KOPT-K1 (cell line): ENCODE measurements at regions not wholly inside any gene's neighbourhood (a gene's known extent, or its start where the extent isn't known, plus 50 kb on each side); places are given as distances from the start of the nearest gene placed in this dataset.

Source experiments
- H3K27ac ChIP-seq: fragments of 200-600 bp; sonication (generic); 2 replicates; pipeline ENCODE4 v1.5.1; 2016; ENCODE audit warnings: antibody characterized with exemption, mild to moderate bottlenecking, low read depth, low read length; ENCODE audit not compliant: poor library complexity, severe bottlenecking
- H3K36me3 ChIP-seq: fragments of 200-600 bp; sonication (generic); 2 replicates; pipeline ENCODE4 v1.5.1; 2017; ENCODE audit warnings: antibody characterized with exemption, mild to moderate bottlenecking, low read length, moderate library complexity; ENCODE audit not compliant: insufficient read depth
- H3K9me3 ChIP-seq: fragments of 200-600 bp; sonication (generic); 2 replicates; pipeline ENCODE4 v1.5.1; 2017; ENCODE audit warnings: antibody characterized with exemption, low read length, mild to moderate bottlenecking; ENCODE audit not compliant: insufficient read depth, poor library complexity, severe bottlenecking

DNA sequence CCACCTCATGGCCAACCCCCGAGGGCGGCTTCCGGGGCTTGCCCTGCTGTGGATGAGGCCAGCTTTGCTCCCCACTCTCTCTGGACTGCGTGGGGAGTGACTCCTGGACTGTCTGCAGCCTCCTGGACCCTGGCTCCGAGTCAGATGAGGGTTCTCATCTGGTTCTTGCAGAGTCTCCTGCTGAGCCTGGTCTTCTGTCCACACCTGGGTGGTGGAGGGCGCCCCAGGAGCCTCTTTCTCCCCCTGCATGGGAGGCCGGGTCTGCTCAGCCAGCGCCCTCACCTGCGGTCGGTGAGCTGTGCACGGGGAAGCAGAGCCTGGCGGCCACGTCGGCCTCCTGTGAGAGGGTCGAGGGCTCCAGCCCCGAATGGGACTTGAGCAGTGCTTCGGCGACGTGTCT is 78.3 kb downstream of the RTP5 start:
- no peak overlapping the region for H3K27ac ChIP-seq
- H3K9me3 ChIP-seq, result no peaks in the 10 kb centered on the region
- H3K36me3 ChIP-seq, result no peaks in the 10 kb centered on the region

DNA sequence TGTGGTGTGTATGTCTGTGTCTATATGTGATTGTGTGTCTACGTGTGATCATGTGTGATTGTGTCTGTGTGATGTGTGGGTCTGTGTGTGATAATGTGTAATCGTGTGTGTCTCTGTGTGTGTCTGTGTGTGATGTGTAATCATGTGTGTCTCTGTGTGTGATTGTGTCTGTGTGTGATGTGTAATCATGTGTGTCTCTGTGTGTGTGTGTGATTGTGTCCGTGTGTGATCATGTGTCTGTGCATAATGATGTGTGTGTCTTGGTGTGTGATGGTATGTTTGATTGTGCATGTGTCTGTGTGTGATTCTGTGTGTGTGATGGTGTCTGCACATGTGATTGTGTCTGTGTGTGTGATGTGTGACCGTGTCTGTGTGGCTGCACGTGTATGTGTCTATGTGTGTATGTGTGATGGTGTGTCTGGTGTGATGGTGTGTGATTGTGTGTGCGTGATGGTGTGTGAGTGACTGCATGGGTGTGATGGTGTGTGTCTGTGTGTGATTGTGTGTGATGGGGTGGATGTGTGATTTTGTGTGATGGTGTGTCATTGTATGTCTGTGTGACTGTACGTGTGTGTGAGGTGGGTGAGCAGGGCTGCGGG is 78.9 kb downstream of the RTP5 start:
- Histone ChIP-seq H3K9me3 (no peaks in the 10 kb centered on the region), H3K36me3 (no peaks in the 10 kb centered on the region), H3K27ac (no peak overlapping the region)

DNA sequence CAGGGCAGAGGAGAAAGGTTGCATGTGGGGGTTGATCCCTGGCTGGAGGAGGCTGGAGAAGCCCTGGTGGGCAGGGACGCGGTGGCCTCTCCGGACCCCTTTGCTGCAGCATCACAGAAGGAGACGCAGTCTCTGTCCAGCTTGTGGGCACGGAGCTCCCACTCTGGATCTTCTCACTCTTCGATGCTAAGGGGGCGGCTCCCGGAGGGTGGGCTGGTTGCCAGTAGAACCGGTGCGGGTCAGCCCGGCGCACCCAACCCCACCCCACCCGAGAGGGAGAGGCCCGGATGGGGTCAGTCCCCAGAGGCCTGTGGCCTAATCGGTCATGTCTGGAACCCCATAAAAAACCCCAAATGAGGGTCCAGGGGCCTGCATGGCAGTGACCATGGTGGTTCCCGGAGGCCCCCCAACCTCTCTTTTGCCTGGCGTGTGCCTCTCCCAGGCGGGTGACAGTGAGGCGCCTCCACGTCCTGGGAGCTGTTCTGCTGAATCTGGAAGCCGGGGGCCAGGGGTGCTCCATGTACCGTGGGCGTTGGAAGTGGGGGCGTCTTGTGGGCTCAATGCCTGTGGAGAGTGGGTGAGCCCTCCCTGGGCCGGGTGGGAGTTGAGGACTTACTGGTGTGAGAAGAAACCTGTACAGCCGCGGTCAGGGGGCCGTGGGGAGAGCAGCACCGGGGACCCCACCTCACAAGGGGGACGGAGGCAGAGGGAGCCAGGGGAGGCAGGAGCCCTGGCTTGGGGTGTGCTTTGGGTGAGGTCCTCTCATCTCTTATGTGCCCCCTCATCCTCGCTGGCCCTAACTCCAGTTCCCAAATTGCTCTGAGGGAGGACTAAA is 79.6 kb downstream of the RTP5 start:
- H3K36me3 ChIP-seq, result no peaks in the 10 kb centered on the region
- no peaks in the 10 kb centered on the region for H3K9me3 ChIP-seq
- no peak overlapping the region for H3K27ac ChIP-seq

DNA sequence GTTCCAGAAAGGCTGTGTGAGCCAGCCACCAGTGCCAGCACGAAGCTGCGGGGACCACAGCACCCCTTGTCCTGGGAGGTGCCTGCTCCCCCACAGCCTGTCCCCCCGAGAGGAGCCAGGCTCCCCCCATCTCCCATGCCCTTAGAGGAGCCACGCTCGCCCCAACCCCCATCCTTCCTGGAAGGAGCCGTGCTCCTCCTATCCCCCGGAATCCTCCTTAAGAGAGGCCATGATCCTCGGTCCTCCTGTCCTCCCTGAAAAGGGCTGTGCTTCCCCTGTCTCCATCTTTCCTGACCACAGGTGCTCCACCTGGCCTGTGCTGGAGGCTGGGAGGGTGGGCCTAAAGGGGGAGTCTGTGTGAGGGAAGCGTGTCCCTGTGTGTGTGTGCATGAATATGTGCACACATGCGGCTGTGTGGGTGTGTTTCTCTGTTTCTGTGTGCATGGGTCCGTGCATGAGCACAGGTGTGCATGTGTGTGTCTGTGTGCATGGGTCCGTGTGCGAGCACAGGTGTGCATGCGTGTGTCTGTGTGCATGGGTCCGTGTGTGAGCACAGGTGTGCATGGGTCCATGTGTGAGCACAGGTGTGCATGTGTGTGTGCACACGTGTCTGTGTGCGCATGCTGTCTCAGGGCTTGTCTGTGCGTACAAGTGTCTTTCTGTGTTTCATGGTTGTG is 80.3 kb downstream of the RTP5 start:
- no peaks in the 10 kb centered on the region for H3K36me3 ChIP-seq
- no peaks in the 10 kb centered on the region for H3K9me3 ChIP-seq
- H3K27ac ChIP-seq, result no peak overlapping the region

DNA sequence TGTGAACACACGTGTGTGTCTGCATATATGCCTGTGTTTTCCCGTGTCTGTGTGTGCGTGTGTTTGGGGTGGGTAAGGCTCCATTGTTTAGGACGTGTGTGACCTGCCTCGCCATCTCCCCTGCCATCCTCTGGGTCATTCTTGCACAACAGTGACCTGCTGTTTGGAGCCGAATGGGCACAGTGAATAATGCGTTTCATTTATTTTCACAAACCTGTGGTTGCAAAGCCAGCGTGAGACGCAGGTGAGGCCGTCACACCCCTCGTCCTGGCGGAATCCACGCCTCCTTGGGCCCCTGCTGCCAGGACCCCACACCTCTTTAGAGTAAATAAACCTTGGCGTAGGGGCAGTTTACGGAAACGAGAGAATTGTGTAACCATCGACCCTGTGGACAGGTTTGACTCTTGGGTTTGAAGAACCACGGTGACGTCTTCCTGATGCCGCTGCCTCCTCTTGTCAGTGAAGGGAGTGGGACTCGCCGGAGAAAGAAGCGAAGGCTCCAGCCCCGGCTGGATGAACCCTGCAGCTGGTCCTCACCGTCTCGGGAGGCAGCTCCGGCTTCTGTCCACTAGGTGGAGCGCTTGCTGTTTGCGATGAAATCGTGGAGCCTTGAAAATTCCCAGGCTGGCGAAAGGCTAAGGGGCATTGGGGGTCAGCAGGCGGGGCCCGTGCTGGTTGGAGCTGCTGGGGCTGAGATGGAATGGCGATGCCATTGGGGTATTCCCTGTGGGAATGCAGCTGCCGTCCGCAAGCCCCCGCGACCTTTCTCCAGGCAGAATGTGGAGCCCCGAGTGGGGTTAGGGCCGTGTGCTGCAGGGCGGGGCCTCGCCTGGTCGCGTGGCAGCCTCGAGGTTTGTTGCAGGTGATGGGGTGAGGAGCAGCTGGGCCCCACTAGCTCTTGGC is 81.1 kb downstream of the RTP5 start:
- H3K27ac ChIP-seq, result no peak overlapping the region
- no peaks in the 10 kb centered on the region for H3K36me3 ChIP-seq
- no peaks in the 10 kb centered on the region for H3K9me3 ChIP-seq

DNA sequence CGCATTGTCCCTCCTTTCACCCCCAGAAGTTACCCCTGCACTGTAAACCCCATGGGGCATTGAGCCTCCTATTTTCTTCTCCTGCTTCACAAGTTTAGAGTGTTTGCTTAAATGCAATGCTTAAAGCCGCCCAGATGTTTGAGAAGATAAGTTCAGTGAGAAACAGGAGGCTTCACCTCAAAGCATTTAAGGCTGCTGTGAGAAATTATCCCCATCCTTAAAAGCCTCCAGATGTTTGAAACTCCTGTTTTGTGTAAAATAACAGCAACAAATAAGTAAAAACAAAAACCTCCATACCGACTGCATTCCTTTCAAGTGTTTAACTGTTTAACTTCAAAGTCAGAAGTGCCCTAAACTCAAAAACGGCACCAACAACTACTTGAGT is 81.8 kb downstream of the RTP5 start:
- H3K9me3 ChIP-seq, result no peaks in the 10 kb centered on the region
- no peak overlapping the region for H3K27ac ChIP-seq
- no peaks in the 10 kb centered on the region for H3K36me3 ChIP-seq

DNA sequence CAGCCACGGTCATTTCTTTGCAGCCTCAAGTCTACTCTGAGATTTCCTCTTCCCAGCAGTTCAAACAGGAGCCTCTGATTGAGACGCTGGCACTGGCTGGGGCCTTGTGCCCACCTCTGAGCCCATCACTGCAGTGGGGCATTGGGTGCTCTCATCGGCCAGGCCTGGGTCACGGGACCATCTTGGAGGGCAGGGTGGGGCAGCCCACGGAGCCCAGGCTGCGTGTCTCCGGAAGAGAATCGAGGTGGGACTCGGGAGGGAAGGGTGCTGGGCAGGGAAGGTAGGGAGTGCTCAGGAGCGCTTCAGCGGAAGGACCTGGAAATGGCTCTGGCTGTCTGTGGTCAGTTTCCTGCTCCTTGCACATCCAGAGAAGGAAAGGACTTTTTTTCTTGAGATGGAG is 82.4 kb downstream of the RTP5 start:
- Histone ChIP-seq H3K36me3 (no peaks in the 10 kb centered on the region), H3K27ac (no peak overlapping the region), H3K9me3 (no peaks in the 10 kb centered on the region)

DNA sequence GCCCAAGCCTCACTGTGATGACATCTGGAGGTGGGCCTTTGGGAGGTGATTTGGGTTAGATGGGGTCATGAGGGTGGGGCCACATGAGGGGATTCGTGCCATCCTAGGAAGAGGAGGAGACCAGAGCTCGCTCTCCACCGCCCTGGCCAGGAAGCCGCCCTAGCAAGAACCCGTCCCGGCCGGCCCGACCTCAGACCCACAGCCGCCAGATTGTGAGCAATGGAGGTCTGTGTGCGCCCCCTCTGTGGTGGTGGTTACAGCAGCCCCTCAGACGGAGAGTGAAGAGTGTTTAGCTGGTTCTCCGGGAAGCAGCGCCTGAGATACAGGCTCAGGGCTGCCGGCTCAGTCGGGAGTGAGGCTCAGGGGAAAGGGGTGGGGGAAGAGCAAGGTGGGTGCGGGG is 83.3 kb downstream of the RTP5 start:
- no peaks in the 10 kb centered on the region for H3K9me3 ChIP-seq
- no peak overlapping the region for H3K27ac ChIP-seq
- no peaks in the 10 kb centered on the region for H3K36me3 ChIP-seq

DNA sequence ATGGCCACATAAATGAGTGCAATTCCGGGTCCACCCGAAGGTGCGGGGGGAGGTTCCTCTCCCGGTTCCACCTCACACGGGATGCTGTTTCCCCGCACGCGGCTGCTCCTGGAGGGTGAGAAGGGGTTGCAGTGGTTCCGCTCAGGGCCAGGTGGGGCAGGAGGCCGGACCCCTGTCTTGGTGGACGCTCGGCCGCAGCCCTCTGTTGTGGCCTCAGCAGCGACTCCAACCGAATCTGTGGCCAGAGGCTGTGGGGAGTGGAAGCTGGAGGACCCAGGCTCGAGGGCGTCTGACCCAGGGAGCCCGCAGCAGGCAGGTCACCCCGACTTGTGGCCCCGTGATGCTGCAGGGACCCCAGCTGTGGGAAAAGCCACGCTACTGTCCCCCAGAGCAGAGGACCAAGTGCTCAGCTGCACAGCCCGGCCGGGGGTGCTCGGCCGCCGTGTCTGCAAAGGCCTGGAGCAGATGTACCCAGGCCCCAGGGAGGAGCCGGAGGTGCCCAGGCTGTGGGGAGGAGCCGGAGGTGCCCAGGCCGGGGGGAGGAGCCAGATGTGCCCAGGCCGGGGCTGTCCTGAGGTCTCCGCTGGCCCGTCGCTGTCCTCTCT is 83.9 kb downstream of the RTP5 start:
- H3K36me3 ChIP-seq, result no peaks in the 10 kb centered on the region
- H3K27ac ChIP-seq, result no peak overlapping the region
- H3K9me3 ChIP-seq, result no peaks in the 10 kb centered on the region

DNA sequence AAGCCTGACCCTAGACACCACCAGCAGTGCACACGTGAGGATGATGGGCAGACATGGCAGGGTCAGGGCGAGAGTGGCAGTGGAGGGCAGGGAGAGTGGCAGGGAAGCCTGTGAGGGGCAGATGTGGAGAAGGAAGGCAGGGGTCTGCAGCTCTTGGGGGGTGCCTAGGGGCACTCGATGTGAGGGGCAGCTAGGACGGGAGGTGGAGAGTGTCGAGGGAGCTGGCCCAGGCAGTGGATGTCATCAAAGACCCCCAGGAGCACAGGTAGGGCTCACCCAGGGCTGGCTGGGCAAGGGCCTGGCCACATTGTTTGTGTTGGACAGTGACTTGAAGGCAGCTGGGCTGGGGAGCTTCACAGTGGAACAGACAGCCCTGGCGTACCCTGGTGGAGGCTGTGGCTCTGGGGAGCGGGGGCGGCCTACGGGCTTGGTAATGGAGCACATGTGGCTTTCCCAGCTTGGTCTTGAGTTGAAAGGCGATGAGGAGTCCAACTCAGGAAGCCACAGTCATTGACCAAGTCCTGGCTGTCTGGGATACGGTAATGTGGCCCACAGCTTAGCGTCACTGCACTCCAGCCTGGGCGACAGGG is 87.1 kb downstream of the RTP5 start:
- Histone ChIP-seq H3K36me3 (no peaks in the 10 kb centered on the region), H3K27ac (no peak overlapping the region), H3K9me3 (no peaks in the 10 kb centered on the region)

DNA sequence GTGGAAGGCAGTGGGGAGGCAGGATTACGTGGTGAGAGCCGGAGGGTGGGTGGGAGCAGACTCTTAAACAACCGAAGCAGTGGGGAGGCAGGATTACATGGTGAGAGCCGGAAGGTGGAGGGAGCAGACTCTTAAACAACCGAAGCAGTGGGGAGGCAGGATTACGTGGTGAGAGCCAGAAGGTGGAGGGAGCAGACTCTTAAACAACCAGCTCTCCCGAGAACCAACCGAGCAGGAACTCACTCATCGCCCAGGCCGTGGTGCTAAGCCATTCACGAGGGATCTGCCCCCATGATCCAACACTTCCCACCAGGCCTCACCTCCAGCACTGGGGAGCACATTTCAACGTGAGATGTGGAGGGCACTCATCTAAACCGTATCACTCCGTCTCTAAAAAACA is 87.7 kb downstream of the RTP5 start:
- no peaks in the 10 kb centered on the region for H3K36me3 ChIP-seq
- no peak overlapping the region for H3K27ac ChIP-seq
- H3K9me3 ChIP-seq, result no peaks in the 10 kb centered on the region

DNA sequence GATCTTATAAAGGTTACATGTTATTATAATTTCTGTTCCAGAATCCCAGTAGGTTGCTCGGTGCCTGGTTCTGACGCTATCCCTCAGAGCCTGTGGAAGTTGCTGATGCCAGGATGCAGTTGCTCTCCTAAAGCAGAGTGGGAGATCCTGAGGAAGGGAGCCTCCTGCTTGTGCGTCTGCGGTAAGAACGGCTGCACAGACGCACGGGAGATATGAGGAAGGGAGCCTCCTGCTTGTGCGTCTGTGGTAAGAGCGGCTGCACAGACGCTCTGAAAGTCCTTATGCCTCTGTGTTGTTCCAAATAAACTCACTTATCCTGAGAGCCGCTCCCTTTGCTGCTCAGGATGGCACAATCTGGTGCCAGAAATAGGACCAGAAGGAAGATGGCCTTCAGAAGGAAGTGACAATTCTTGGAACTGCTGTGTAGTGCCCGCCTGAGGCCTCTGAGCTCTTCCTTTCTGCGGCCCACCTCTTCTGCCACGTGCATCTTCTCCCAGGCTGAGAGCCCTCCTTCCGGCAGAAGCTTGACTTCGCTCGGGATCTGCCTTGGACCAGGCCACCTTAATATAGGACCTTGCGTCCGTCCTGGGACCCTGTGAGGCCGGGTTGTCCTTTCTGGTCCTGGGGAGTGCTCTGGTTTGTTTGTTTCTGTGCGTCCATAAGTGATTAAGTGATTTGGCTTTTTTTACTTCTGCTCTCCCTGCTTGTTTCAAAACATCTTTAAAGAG is 89.5 kb downstream of the RTP5 start:
- Histone ChIP-seq H3K36me3 (no peaks in the 10 kb centered on the region), H3K27ac (no peak overlapping the region), H3K9me3 (no peaks in the 10 kb centered on the region)

DNA sequence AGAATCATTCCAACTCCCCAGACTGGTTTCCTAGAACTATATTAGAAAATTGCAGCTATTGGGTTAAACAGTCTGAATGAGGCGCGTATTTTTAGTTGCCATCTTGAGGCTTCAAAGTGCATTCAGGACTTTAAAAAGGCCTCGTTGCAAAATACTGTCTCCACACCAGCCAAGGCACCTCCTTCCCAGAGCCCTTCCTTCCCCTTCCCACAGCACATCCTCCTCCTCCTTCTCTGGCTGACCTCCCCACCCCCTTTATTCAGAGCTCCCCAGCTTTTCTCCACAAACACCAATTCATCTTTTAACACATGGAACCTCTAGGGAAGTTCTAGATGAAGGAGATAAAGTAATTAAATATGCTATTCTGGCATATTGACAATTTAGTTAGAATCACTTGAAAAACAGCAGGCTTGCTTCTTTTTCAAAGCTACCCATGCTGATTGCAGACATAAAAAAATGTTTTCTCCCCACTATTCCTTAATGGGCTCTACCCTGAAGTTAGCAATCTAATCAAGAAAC is 90.3 kb downstream of the RTP5 start:
- H3K36me3 ChIP-seq, result no peaks in the 10 kb centered on the region
- no peaks in the 10 kb centered on the region for H3K9me3 ChIP-seq
- H3K27ac ChIP-seq, result no peak overlapping the region

DNA sequence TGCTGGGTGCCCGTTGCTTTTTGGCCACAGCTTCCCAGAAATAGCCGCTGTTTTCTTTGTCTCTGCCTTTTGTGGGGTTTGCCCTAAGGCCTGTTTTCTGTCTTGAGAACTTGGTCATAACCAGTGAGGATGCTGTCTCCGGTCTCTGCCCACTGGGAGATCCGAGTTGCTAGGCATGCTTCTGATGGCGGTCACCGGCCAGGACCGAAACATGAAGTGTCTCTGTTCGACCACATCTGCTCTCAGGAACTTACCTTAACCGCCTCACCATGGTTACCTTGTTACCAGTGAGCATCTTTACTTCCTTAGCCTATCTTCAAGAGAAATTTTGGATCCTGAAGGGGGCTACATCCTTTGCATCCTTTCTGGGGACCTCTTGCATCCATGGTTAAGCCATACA is 91.9 kb downstream of the RTP5 start:
- Histone ChIP-seq H3K9me3 (no peaks in the 10 kb centered on the region), H3K36me3 (no peaks in the 10 kb centered on the region), H3K27ac (no peak overlapping the region)
